GM23338 (cell line): ENCODE measurements at regions not wholly inside any gene's neighbourhood (a gene's known extent, or its start where the extent isn't known, plus 50 kb on each side); places are given as distances from the start of the nearest gene placed in this dataset.

Experiments used
- ATAC-seq: fragments of 200-7000 bp; cut with Tn5 transposase; 3 replicates; pipeline ENCODE4 v1.9.1; 2020
- DNase-seq: peaks from one replicate; pipeline ENCODE4 v3.0.0-alpha.2; 2015; ENCODE audit warnings: low spot score
- H2AFZ ChIP-seq: fragments of 200-600 bp; sonication (generic); 2 replicates; pipeline ENCODE4 v1.8.0; 2016; ENCODE audit warnings: antibody characterized with exemption, mild to moderate bottlenecking, moderate library complexity
- H3F3A ChIP-seq: fragments of 200-600 bp; sonication (generic); replicated peaks from 2 replicates; pipeline ENCODE4 v1.8.0; 2017; ENCODE audit warnings: antibody characterized with exemption, mixed run types, low read depth
- H3K27ac ChIP-seq: fragments of 200-600 bp; sonication (generic); 2 replicates; pipeline ENCODE4 v1.6.1; 2016; ENCODE audit warnings: low read depth
- H3K27me3 ChIP-seq: fragments of 200-600 bp; sonication (generic); 2 replicates; pipeline ENCODE4 v1.8.0; 2016; ENCODE audit warnings: mild to moderate bottlenecking, mixed run types, moderate library complexity; ENCODE audit not compliant: insufficient read depth
- H3K36me3 ChIP-seq: fragments of 200-600 bp; sonication (generic); 2 replicates; pipeline ENCODE4 v1.8.0; 2016; ENCODE audit warnings: mild to moderate bottlenecking; ENCODE audit not compliant: insufficient read depth
- H3K4me1 ChIP-seq: fragments of 200-600 bp; sonication (generic); 2 replicates; pipeline ENCODE4 v1.8.0; 2016; ENCODE audit warnings: mild to moderate bottlenecking, moderate library complexity; ENCODE audit not compliant: insufficient read depth
- H3K4me2 ChIP-seq: fragments of 200-600 bp; sonication (generic); 2 replicates; pipeline ENCODE4 v1.7.1; 2017; ENCODE audit warnings: mixed run types
- H3K4me3 ChIP-seq: fragments of 200-600 bp; sonication (generic); 2 replicates; pipeline ENCODE4 v1.6.1; 2016; ENCODE audit warnings: mixed run types
- H3K79me2 ChIP-seq: fragments of 200-600 bp; sonication (generic); replicated peaks from 2 replicates; pipeline ENCODE4 v1.8.0; 2017; ENCODE audit warnings: mild to moderate bottlenecking; ENCODE audit not compliant: insufficient read depth
- H3K9me2 ChIP-seq: fragments of 200-600 bp; sonication (generic); 2 replicates; pipeline ENCODE4 v1.8.0; 2017; ENCODE audit not compliant: insufficient read depth
- H4K20me1 ChIP-seq: fragments of 200-600 bp; sonication (generic); replicated peaks from 2 replicates; pipeline ENCODE4 v1.8.0; 2017; ENCODE audit warnings: mild to moderate bottlenecking; ENCODE audit not compliant: insufficient read depth
- H3K27ac Mint-ChIP-seq: 2 replicates; pipeline ENCODE4 v1.8.0; 2020; ENCODE audit warnings: inconsistent platforms, mild to moderate bottlenecking, moderate library complexity, mixed read lengths
- H3K27me3 Mint-ChIP-seq: 3 replicates; pipeline ENCODE4 v1.8.0; 2022; ENCODE audit warnings: low read depth, mild to moderate bottlenecking, moderate library complexity, mixed read lengths, inconsistent platforms; ENCODE audit not compliant: insufficient read depth, poor library complexity
- H3K36me3 Mint-ChIP-seq: 3 replicates; pipeline ENCODE4 v1.8.0; 2021; ENCODE audit warnings: low read depth, mild to moderate bottlenecking, inconsistent platforms, moderate library complexity, mixed read lengths
- H3K4me1 Mint-ChIP-seq: 3 replicates; pipeline ENCODE4 v1.8.0; 2020; ENCODE audit warnings: mild to moderate bottlenecking, inconsistent platforms, mixed read lengths
- H3K4me3 Mint-ChIP-seq: 3 replicates; pipeline ENCODE4 v1.8.0; 2021; ENCODE audit warnings: moderate library complexity, mild to moderate bottlenecking, inconsistent platforms, mixed read lengths
- H3K9me3 Mint-ChIP-seq: 3 replicates; pipeline ENCODE4 v1.8.0; 2020; ENCODE audit warnings: moderate library complexity, mild to moderate bottlenecking, inconsistent platforms, mixed read lengths
- CREB1 ChIP-seq: fragments of 250-450 bp; sonication (Bioruptor Pico); IDR thresholded peaks from 2 replicates; pipeline ENCODE4 v1.5.0; 2020; ENCODE audit warnings: low read depth, mild to moderate bottlenecking, moderate library complexity
- ETS1 ChIP-seq: IDR thresholded peaks from 2 replicates; pipeline ENCODE4 v1.6.1; 2016; ENCODE audit warnings: antibody characterized with exemption
- EZH2 ChIP-seq: fragments of 200-600 bp; sonication (generic); IDR thresholded peaks from one replicate; pipeline ENCODE4 v1.8.0; 2017; ENCODE audit warnings: antibody characterized with exemption, mild to moderate bottlenecking, low read depth; ENCODE audit not compliant: unreplicated experiment
- EZH2phosphoT487 ChIP-seq: fragments of 200-600 bp; sonication (generic); IDR thresholded peaks from one replicate; pipeline ENCODE4 v1.8.1; 2018; ENCODE audit warnings: antibody characterized with exemption; ENCODE audit not compliant: unreplicated experiment
- JUNB ChIP-seq: IDR thresholded peaks from one replicate; pipeline ENCODE4 v1.6.1; 2016; ENCODE audit warnings: antibody characterized with exemption; ENCODE audit not compliant: unreplicated experiment
- NANOG ChIP-seq: IDR thresholded peaks from 2 replicates; pipeline ENCODE4 v1.6.1; 2016; ENCODE audit warnings: antibody characterized with exemption, borderline replicate concordance
- REST ChIP-seq: IDR thresholded peaks from one replicate; pipeline ENCODE4 v1.6.1; 2018; ENCODE audit warnings: antibody characterized with exemption; ENCODE audit not compliant: unreplicated experiment
- ZNF114 ChIP-seq: fragments of 250-450 bp; sonication (Bioruptor Pico); IDR thresholded peaks from 2 replicates; pipeline ENCODE4 v1.5.0; 2020; ENCODE audit warnings: mild to moderate bottlenecking, moderate library complexity
- ZNF462 ChIP-seq: fragments of 250-450 bp; sonication (Bioruptor Pico); IDR thresholded peaks from 2 replicates; pipeline ENCODE4 v1.5.0; 2020; ENCODE audit warnings: mild to moderate bottlenecking, moderate library complexity

- Histone ChIP-seq H3K4me3 (peak overlapping the region; percentile 65), H3K36me3 (no peaks in the 10 kb centered on the region), H3F3A (no peaks in the 10 kb centered on the region), H4K20me1 (no peaks in the 10 kb centered on the region), H3K4me1 (peaks cover 10% of the 10 kb centered on the region), H3K9me2 (peaks cover 10% of the 10 kb centered on the region; the same call in 1 of the 2 replicates), H3K4me2 (peak overlapping the region; percentile 84), H3K27ac (no peak overlapping the region), H3K27me3 (peaks cover 7% of the 10 kb centered on the region; the same call in 1 of the 2 replicates), H2AFZ (peak overlapping the region; percentile 96), H3K79me2 (no peaks in the 10 kb centered on the region)
- no peak overlapping the region for H3K27ac Mint-ChIP-seq
- H3K36me3 Mint-ChIP-seq, result peaks cover 4% of the 10 kb centered on the region; the same call in 1 of the 3 replicates
- peak overlapping the region; percentile 63; the same call in 2 of the 3 replicates for H3K4me3 Mint-ChIP-seq
- peaks cover 3% of the 10 kb centered on the region for H3K27me3 Mint-ChIP-seq
- ATAC-seq, result peak; percentile 74
- H3K9me3 Mint-ChIP-seq, result peaks cover 4% of the 10 kb centered on the region; the same call in 1 of the 3 replicates
- peaks cover 12% of the 10 kb centered on the region for H3K4me1 Mint-ChIP-seq
- TF ChIP-seq CREB1 (CRISPR knock-in tag) (no peak), REST (no peak), ZNF114 (CRISPR knock-in tag) (no peak)
- DNase-seq, result peak; percentile 57
Observed at GRCh38 chr16:63617047-63617989, 1504.5 kb downstream of the CDH11 start.

GRCh38 chr16:63614429-63614828 is 1507.4 kb downstream of the CDH11 start:
- Histone ChIP-seq H3K79me2 (no peaks in the 10 kb centered on the region), H3K4me1 (peaks cover 11% of the 10 kb centered on the region), H3K27me3 (peaks cover 7% of the 10 kb centered on the region; the same call in 1 of the 2 replicates), H2AFZ (no peak overlapping the region), H3K9me2 (peaks cover 10% of the 10 kb centered on the region; the same call in 1 of the 2 replicates), H3K4me2 (no peak overlapping the region), H3K4me3 (no peak overlapping the region), H3K36me3 (no peaks in the 10 kb centered on the region), H3K27ac (no peak overlapping the region), H3F3A (no peaks in the 10 kb centered on the region), H4K20me1 (no peaks in the 10 kb centered on the region)
- Mint-ChIP-seq H3K27me3 (peaks cover 3% of the 10 kb centered on the region), H3K27ac (no peak overlapping the region), H3K4me1 (peaks cover 13% of the 10 kb centered on the region), H3K4me3 (no peak overlapping the region), H3K36me3 (peaks cover 4% of the 10 kb centered on the region; the same call in 1 of the 3 replicates), H3K9me3 (peaks cover 8% of the 10 kb centered on the region; the same call in 1 of the 3 replicates)
- ATAC-seq (no peak), DNase-seq (no peak)
- TF ChIP-seq EZH2phosphoT487, result no peak
- no peak for TF ChIP-seq EZH2
- no peak for TF ChIP-seq ETS1
- TF ChIP-seq JUNB, result no peak
- TF ChIP-seq ZNF462 (CRISPR knock-in tag), result no peak
- no peak for TF ChIP-seq NANOG
